Ascending aorta (tissue), 2 donors: ENCODE measurements at regions not wholly inside any gene's neighbourhood (a gene's known extent, or its start where the extent isn't known, plus 50 kb on each side); places are given as distances from the start of the nearest gene placed in this dataset.

ENCODE experiments used
- DNase-seq, 2 donors: peaks; one replicate each; pipeline ENCODE4 v3.0.0-alpha.2; 2019; ENCODE audit warnings: low spot score in 2 of 2
- H3K27ac ChIP-seq, 2 donors: fragments of 200-600 bp; sonication (generic); one replicate each; pipeline ENCODE4 v1.5.1; 2016 to 2017; ENCODE audit warnings: mild to moderate bottlenecking in 1 of 2
- H3K27me3 ChIP-seq: fragments of 200-600 bp; sonication (generic); one replicate; pipeline ENCODE4 v1.5.1; 2017
- H3K36me3 ChIP-seq, 2 donors: fragments of 200-600 bp; sonication (generic); one replicate each; pipeline ENCODE4 v1.5.1; 2016
- H3K4me1 ChIP-seq, 2 donors: fragments of 200-600 bp; sonication (generic); one replicate each; pipeline ENCODE4 v1.5.1; 2016 to 2017; ENCODE audit warnings: mild to moderate bottlenecking in 1 of 2
- H3K4me3 ChIP-seq, 2 donors: fragments of 200-600 bp; sonication (generic); one replicate each; pipeline ENCODE4 v1.5.1; 2016 to 2017; ENCODE audit warnings: mild to moderate bottlenecking in 1 of 2
- H3K9me3 ChIP-seq, 2 donors: fragments of 200-600 bp; sonication (generic); one replicate each; pipeline ENCODE4 v1.5.1; 2016
- intact Hi-C: fragments of 100-400 bp; cut with DNase I; formaldehyde crosslinking; loops from one replicate; pipeline ENCODE4 v1.15.1; 2023
- TF ChIP-seq, protein P1 (sequence below), 3 experiments: fragments of 200-600 bp in 2 of 3; fragments of 450-650 bp in 1 of 3; sonication (generic) in 2 of 3; IDR thresholded peaks; one replicate each; pipeline ENCODE4 v1.5.1; 2016 to 2019; ENCODE audit warnings: antibody characterized with exemption in 3 of 3, mild to moderate bottlenecking in 1 of 3, moderate library complexity in 1 of 3

DNA sequence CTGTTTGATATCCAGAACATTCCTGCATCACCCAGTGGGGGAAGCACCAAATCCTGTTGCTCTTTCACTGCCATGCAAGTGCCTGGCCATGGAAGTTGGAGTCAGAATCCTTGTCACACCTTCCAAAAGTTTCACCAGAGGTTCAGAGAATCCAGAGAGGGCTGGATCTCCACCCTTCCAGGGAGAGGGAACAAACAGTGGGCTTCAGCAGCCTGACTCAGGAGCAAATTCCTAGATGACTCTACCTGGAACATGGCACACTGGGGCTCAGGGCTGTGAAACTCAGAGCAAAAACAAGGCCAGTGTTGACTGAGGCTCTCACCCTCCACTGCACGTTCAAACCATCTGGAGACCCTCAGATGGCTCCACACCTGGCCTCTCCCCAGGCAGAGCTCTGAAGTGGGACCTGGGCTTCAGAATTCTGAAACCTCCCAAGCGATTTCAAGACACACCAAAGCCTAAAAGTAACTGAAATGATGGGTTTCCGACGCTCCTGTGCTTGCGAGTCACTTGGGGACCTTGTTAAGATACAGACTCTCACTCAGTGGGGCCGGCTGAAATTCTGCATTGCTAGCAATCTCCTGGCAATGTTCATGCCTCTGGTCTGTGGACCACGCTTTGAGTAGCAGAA lies 205.9 kb downstream of the AUH start:
- Histone ChIP-seq H3K9me3 (no peaks in the 10 kb centered on the region), H3K36me3 (no peaks in the 10 kb centered on the region), H3K27ac (no peak overlapping the region), H3K4me3 (no peak overlapping the region), H3K4me1 (peaks cover 0 to 7% of the 10 kb centered on the region in 2 donors), H3K27me3 (no peaks in the 10 kb centered on the region)
- DNase-seq, result no peak
- intact Hi-C loops, result no loop called here
- TF ChIP-seq, protein P1, sequence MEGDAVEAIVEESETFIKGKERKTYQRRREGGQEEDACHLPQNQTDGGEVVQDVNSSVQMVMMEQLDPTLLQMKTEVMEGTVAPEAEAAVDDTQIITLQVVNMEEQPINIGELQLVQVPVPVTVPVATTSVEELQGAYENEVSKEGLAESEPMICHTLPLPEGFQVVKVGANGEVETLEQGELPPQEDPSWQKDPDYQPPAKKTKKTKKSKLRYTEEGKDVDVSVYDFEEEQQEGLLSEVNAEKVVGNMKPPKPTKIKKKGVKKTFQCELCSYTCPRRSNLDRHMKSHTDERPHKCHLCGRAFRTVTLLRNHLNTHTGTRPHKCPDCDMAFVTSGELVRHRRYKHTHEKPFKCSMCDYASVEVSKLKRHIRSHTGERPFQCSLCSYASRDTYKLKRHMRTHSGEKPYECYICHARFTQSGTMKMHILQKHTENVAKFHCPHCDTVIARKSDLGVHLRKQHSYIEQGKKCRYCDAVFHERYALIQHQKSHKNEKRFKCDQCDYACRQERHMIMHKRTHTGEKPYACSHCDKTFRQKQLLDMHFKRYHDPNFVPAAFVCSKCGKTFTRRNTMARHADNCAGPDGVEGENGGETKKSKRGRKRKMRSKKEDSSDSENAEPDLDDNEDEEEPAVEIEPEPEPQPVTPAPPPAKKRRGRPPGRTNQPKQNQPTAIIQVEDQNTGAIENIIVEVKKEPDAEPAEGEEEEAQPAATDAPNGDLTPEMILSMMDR (IDR thresholded peaks at IDR 0.05), result no peak

DNA sequence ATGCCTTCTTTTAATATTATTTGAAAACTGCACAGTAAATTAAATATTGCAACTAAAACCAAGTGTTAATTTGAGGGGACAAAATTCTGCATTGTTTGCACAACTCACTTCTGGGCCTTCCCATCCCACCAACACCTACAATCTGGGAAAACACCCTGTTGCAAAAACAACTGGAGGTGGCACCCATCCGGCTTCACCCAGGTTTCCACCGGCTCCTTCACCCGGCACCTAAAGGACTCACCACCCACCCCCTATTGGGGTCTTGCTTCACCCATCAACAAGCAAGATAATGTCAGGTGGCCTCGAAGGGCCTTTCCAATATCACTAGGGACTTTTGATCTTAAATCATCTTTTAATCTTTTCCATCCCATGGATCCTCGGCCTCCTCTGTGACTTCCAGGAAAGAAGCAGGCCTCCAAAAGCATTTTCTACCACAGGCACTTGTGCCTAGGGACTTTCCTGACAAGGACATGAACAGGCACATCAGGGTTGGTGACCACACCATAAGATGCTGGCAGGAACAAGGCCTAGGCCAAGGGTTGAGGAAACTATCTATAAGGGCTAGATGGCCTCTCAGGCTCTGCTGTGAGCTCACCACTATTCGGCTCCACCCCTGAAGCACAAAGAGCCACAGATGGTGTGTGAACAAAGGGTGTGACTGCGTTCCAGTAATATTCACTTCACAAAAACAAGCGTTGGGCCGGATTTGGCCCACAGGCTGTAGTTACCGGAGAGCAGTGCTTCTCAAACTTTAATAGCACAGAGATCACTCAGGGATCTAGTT lies 205.1 kb downstream of the AUH start:
- TF ChIP-seq, protein P1 (IDR thresholded peaks at IDR 0.05), result no peak
- Histone ChIP-seq H3K36me3 (no peaks in the 10 kb centered on the region), H3K9me3 (no peaks in the 10 kb centered on the region), H3K4me3 (no peak overlapping the region), H3K27me3 (no peaks in the 10 kb centered on the region), H3K4me1 (peaks cover 0 to 7% of the 10 kb centered on the region in 2 donors), H3K27ac (no peak overlapping the region)
- intact Hi-C loops, result no loop called here
- DNase-seq, result no peak

DNA sequence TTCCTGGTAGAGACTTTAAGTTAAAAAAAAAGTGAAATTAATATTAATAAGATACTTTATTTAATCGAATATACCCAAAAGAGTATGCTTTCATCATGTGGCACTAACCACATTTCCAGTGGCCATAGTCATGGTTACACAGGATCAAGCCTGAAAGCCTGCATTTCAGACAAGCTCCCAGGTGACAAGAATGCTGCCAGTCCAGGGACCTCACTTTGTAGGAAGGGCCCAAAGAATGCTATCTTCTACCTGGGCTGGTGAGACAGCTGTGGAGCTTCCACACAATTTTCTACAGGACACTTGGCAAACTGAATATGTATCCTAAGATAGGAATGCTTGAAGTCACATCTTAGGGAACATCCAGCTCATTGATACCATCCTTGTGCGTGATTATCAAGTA lies 203.8 kb downstream of the AUH start:
- intact Hi-C loops, result no loop called here
- Histone ChIP-seq H3K27ac (no peak overlapping the region), H3K4me3 (no peak overlapping the region), H3K4me1 (peaks cover 0 to 7% of the 10 kb centered on the region in 2 donors), H3K9me3 (no peaks in the 10 kb centered on the region), H3K27me3 (no peaks in the 10 kb centered on the region), H3K36me3 (no peaks in the 10 kb centered on the region)
- TF ChIP-seq, protein P1 (IDR thresholded peaks at IDR 0.05), result no peak
- no peak for DNase-seq

DNA sequence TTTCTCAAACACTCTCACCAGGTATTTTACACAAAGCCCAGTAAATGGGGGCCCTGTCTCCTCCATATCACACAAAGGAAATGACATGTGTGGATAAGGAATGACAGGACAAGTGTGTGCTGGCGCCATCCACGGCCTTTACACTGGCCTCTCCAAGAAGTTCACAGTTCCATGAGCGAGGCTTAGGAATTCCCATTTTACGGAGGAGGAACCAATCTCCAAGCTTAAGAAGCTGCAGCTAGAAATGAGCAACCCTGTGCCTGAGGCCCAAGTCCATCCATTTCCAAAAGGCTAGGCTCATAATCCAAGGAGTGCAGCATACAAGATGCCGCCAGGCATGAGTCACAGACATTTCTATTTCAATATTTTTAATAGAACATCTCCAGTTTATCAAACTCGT lies 203.4 kb downstream of the AUH start:
- intact Hi-C loops, result no loop called here
- H3K9me3 ChIP-seq, result no peaks in the 10 kb centered on the region
- H3K27me3 ChIP-seq, result no peaks in the 10 kb centered on the region
- H3K36me3 ChIP-seq, result no peaks in the 10 kb centered on the region
- no peak overlapping the region for H3K4me3 ChIP-seq
- TF ChIP-seq, protein P1 (IDR thresholded peaks at IDR 0.05), result no peak
- H3K4me1 ChIP-seq, result peaks cover 0 to 7% of the 10 kb centered on the region in 2 donors
- no peak for DNase-seq
- H3K27ac ChIP-seq, result no peak overlapping the region

DNA sequence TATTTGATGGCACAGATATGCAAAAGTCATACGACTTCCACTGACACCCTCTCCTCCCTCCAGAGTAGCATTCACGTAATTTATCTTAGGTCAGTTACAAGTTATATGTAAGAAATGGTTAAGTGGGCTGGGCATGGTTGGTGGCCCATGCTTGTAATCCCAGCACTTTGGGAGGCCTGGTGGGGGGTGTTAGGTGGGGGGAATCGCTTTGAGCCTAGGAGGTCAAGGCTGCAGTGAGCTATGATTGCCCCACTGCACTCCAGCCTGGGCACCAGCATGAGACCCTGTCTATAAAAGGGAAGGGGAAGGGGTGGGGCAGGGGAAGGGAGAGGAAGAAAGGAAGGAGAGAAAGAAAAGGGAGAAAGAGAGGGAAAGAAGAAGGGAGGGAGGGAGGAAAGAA lies 202.8 kb downstream of the AUH start:
- Histone ChIP-seq H3K9me3 (no peaks in the 10 kb centered on the region), H3K27ac (no peak overlapping the region), H3K27me3 (no peaks in the 10 kb centered on the region), H3K4me3 (no peak overlapping the region), H3K4me1 (peaks cover 0 to 7% of the 10 kb centered on the region in 2 donors), H3K36me3 (no peaks in the 10 kb centered on the region)
- TF ChIP-seq, protein P1 (IDR thresholded peaks at IDR 0.05), result no peak
- intact Hi-C loops, result no loop called here
- DNase-seq, result no peak
